Esophagus muscularis mucosa (tissue), 4 donors: ENCODE measurements at regions not wholly inside any gene's neighbourhood (a gene's known extent, or its start where the extent isn't known, plus 50 kb on each side); places are given as distances from the start of the nearest gene placed in this dataset.

Source experiments
- DNase-seq: peaks from one replicate; pipeline ENCODE4 v3.0.0-alpha.2; 2017; ENCODE audit errors: extremely low spot score
- H3K27ac ChIP-seq, 4 donors: fragments of 200-600 bp; sonication (generic); replicated peaks in 1 of 4; 1 replicate in 3 of 4; 2 replicates in 1 of 4; pipeline ENCODE4 v1.5.1; 2016 to 2019; ENCODE audit warnings: mild to moderate bottlenecking in 1 of 4
- H3K27me3 ChIP-seq, 4 donors: fragments of 200-600 bp; sonication (generic); one replicate each; pipeline versions ENCODE4 v1.5.1 to v1.6.0; 2016 to 2019
- H3K36me3 ChIP-seq, 4 donors: fragments of 200-600 bp; sonication (generic); one replicate each; pipeline ENCODE4 v1.5.1; 2016 to 2019
- H3K4me1 ChIP-seq, 4 donors: fragments of 200-600 bp; sonication (generic); one replicate each; pipeline ENCODE4 v1.5.1; 2016 to 2019
- H3K4me3 ChIP-seq, 4 donors: fragments of 200-600 bp; sonication (generic); 1 replicate in 2 of 4; 2 replicates in 2 of 4; pipeline ENCODE4 v1.5.1; 2016 to 2019; ENCODE audit warnings: mild to moderate bottlenecking in 4 of 4, moderate library complexity in 1 of 4
- H3K9me3 ChIP-seq, 4 donors: fragments of 200-600 bp; sonication (generic); 1 replicate in 3 of 4; 2 replicates in 1 of 4; pipeline ENCODE4 v1.5.1; 2016 to 2019
- EP300 ChIP-seq: sonication (generic); formaldehyde crosslinking; IDR thresholded peaks from one replicate; pipeline ENCODE4 v1.6.1; 2017; ENCODE audit warnings: antibody characterized with exemption
- POLR2A ChIP-seq: fragments of 450-650 bp; IDR thresholded peaks from one replicate; pipeline ENCODE4 v1.6.1; 2017; ENCODE audit warnings: antibody characterized with exemption, moderate library complexity, mild to moderate bottlenecking, low read depth
- POLR2AphosphoS5 ChIP-seq, 2 donors: sonication (generic); formaldehyde crosslinking; IDR thresholded peaks; one replicate each; pipeline ENCODE4 v1.6.1; 2017; ENCODE audit warnings: antibody characterized with exemption in 2 of 2
- WGBS: methylation state at CpG from one replicate; pipeline ENCODE4 v1.1.5; 2018; 5-methylcytosine and 5-hydroxymethylcytosine counted together
- intact Hi-C: fragments of 100-400 bp; cut with DNase I; formaldehyde crosslinking; loops from one replicate; pipeline ENCODE4 v1.15.1; 2023
- TF ChIP-seq, protein P1 (sequence below), 3 experiments: fragments of 200-600 bp in 2 of 3; fragments of 450-650 bp in 1 of 3; sonication (generic) in 2 of 3; IDR thresholded peaks; one replicate each; pipeline ENCODE4 v1.5.1; 2017 to 2019; ENCODE audit warnings: antibody characterized with exemption in 3 of 3, mild to moderate bottlenecking in 2 of 3, moderate library complexity in 1 of 3

DNA sequence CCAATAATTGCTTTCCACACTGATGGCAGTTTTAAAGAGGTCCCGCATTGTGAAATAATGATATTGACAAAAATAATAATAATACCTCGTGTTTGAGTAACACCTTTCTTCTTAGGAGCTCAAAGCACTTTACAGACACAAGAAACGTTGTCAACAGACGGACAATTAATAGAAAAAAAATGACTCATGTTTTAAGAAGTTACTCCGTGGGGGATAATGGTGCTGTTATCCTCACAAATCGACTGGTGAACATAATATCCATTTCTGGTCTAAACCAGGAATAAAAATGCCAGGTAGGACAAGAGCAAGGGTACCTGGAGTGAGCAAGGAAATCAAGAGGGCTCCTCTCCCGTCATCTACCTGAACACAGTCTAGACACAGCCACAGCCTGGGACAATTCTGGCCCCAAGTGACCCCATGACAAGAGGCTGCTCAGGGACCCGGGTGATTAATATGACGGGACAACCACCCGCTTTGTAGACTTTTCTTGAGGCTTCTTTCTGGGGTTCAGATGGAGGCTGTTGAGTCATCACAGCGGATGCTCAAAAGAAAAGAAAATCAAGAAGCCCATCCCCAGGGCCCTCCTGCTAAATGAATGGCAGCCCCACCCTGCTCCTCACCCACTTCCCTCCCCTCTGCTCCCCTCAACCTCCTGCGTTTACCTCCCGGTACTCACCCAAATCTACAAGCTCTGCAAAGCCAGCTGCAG, 146.2 kb upstream of the IRF2BP2 start:
- Histone ChIP-seq H3K27me3 (no peaks in the 10 kb centered on the region), H3K36me3 (no peaks in the 10 kb centered on the region), H3K27ac (no peak overlapping the region), H3K4me3 (no peak overlapping the region), H3K4me1 (peaks cover 11 to 17% (median 15%) of the 10 kb centered on the region in 4 donors), H3K9me3 (no peaks in the 10 kb centered on the region)
- 88% methylated on average over 13 of the region's 13 CpGs for WGBS
- DNase-seq: no peak
- intact Hi-C loops: no loop called here
- no peak for TF ChIP-seq POLR2AphosphoS5 (IDR thresholded peaks at IDR 0.05)
- TF ChIP-seq EP300: no peak
- TF ChIP-seq POLR2A: no peak
- TF ChIP-seq, protein P1, sequence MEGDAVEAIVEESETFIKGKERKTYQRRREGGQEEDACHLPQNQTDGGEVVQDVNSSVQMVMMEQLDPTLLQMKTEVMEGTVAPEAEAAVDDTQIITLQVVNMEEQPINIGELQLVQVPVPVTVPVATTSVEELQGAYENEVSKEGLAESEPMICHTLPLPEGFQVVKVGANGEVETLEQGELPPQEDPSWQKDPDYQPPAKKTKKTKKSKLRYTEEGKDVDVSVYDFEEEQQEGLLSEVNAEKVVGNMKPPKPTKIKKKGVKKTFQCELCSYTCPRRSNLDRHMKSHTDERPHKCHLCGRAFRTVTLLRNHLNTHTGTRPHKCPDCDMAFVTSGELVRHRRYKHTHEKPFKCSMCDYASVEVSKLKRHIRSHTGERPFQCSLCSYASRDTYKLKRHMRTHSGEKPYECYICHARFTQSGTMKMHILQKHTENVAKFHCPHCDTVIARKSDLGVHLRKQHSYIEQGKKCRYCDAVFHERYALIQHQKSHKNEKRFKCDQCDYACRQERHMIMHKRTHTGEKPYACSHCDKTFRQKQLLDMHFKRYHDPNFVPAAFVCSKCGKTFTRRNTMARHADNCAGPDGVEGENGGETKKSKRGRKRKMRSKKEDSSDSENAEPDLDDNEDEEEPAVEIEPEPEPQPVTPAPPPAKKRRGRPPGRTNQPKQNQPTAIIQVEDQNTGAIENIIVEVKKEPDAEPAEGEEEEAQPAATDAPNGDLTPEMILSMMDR (IDR thresholded peaks at IDR 0.05): no peak

DNA sequence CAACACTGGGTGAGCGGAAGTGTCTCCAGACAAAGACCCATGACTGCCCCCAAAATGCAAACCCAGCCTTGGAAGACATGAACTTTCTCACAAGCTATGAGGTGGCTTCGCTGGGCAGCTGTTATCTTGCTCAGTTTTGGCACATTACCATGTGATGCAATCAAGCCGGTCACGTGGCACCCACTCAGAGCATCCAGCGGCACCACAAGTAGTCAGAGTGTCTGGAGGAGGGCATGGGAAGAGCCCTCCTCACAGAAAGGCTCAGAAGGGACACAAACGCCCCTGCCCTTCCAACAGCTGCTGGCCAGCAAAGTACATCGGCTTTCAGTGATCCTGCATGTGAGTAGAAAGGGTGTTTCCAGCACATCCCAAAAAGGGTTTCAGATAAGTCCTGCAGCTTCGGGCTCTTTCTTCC, 145.5 kb upstream of the IRF2BP2 start:
- TF ChIP-seq POLR2A (no peak), POLR2AphosphoS5 (IDR thresholded peaks at IDR 0.05) (peak; percentile 41 to 45), EP300 (no peak)
- H3K27ac ChIP-seq: no peak overlapping the region
- H3K27me3 ChIP-seq: no peaks in the 10 kb centered on the region
- intact Hi-C loops: no loop called here
- peak; percentile 97 for DNase-seq
- H3K36me3 ChIP-seq: no peaks in the 10 kb centered on the region
- H3K9me3 ChIP-seq: no peaks in the 10 kb centered on the region
- no peak overlapping the region for H3K4me3 ChIP-seq
- peaks cover 14 to 23% (median 20%) of the 10 kb centered on the region in 4 donors for H3K4me1 ChIP-seq
- 51% methylated on average over 8 of the region's 8 CpGs for WGBS

GRCh38 chr1:234753979-234754378, 144.0 kb upstream of the IRF2BP2 start:
- 49% methylated on average over 3 of the region's 3 CpGs for WGBS
- intact Hi-C loops: no loop called here
- no peak for DNase-seq

DNA sequence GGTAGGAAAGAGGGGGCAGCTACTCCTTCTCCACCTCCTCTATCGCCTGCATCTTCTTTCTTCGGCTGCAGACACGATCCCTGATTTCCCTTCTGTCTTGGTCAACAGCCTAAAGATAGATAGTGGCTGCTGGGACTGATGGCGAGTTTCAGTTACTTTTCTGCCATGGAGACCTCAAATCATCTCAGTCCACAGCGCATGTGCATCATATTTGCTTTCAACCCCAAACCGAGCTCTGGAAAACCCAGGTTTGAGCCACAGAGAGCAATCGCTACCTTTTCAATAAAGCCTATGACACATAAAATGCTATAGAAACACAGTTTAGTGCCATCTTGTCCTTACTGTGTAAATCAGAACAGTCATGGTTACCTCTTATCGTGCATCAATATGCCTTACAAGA, 142.9 kb upstream of the IRF2BP2 start:
- Histone ChIP-seq H3K27me3 (no peaks in the 10 kb centered on the region), H3K4me1 (peaks cover 12 to 20% (median 17%) of the 10 kb centered on the region in 4 donors), H3K27ac (no peak overlapping the region), H3K36me3 (no peaks in the 10 kb centered on the region), H3K4me3 (no peak overlapping the region), H3K9me3 (no peaks in the 10 kb centered on the region)
- intact Hi-C loops: no loop called here
- WGBS: 91% methylated on average over 8 of the region's 8 CpGs
- DNase-seq: no peak
- TF ChIP-seq POLR2AphosphoS5 (IDR thresholded peaks at IDR 0.05): no peak

More at GRCh38 chr1:234753979-234754378, 144.0 kb upstream of the IRF2BP2 start:
- no peak overlapping the region for H3K27ac ChIP-seq
- peaks cover 12 to 20% (median 17%) of the 10 kb centered on the region in 4 donors for H3K4me1 ChIP-seq
- H3K27me3 ChIP-seq: no peaks in the 10 kb centered on the region
- H3K36me3 ChIP-seq: no peaks in the 10 kb centered on the region
- no peaks in the 10 kb centered on the region for H3K9me3 ChIP-seq
- H3K4me3 ChIP-seq: no peak overlapping the region
- TF ChIP-seq, protein P1 (IDR thresholded peaks at IDR 0.05): no peak
- TF ChIP-seq POLR2AphosphoS5 (IDR thresholded peaks at IDR 0.05) (no peak), EP300 (no peak), POLR2A (no peak)

- H3K4me1 ChIP-seq: peaks cover 12 to 20% (median 19%) of the 10 kb centered on the region in 4 donors
- H3K4me3 ChIP-seq: no peak overlapping the region
- intact Hi-C loops: no loop called here
- no peaks in the 10 kb centered on the region for H3K27me3 ChIP-seq
- DNase-seq: no peak
- H3K27ac ChIP-seq: peak overlapping the region in 2 of 4 donors; percentile 19 to 41
- 99% methylated on average over 7 of the region's 7 CpGs for WGBS
- H3K36me3 ChIP-seq: no peaks in the 10 kb centered on the region
- no peaks in the 10 kb centered on the region for H3K9me3 ChIP-seq
- TF ChIP-seq, protein P1 (IDR thresholded peaks at IDR 0.05): no peak
- TF ChIP-seq POLR2A (no peak), POLR2AphosphoS5 (IDR thresholded peaks at IDR 0.05) (no peak), EP300 (no peak)
These were observed 141.7 kb upstream of the IRF2BP2 start for GRCh38 chr1:234751678-234752077.
